ENCODE measurements at regions not wholly inside any gene's neighbourhood (a gene's known extent, or its start where the extent isn't known, plus 50 kb on each side); places are given as distances from the start of the nearest gene placed in this dataset.

GRCh38 chr18:3328532-3328931 is 66.6 kb downstream of the MYL12B start:
- ATAC-seq (ENCODE audit: low read depth) (no peak), DNase-seq (no peak)
- Histone ChIP-seq H3K9ac (ENCODE audit: low read depth, low read length) (no peak overlapping the region), H3K4me1 (ENCODE audit: control insufficient read depth, insufficient read depth, low read length) (no peaks in the 10 kb centered on the region), H2AFZ (replicated peaks; ENCODE audit: low read length, poor library complexity) (no peak overlapping the region), H2AK5ac (ENCODE audit: low read depth, low read length) (no peak overlapping the region), H2BK15ac (ENCODE audit: low read depth, low read length) (no peak overlapping the region), H2BK20ac (ENCODE audit: low read depth, low read length) (no peak overlapping the region), H3K14ac (replicated peaks; ENCODE audit: low read depth, low read length) (no peak overlapping the region), H3K4me3 (ENCODE audit: insufficient read depth, low read depth, low read length) (no peak overlapping the region), H3K79me1 (ENCODE audit: low read depth in 1 of 2, low read length in 2 of 2) (no peaks in the 10 kb centered on the region), H3K4ac (ENCODE audit: low read depth, low read length) (no peak overlapping the region), H3K27ac (ENCODE audit: insufficient read depth, low read length) (no peak overlapping the region), H3K27me3 (ENCODE audit: control insufficient read depth, insufficient read depth, low read length) (no peaks in the 10 kb centered on the region), H2BK5ac (ENCODE audit: low read depth, low read length, poor library complexity, severe bottlenecking) (no peak overlapping the region), H3K23ac (ENCODE audit: low read depth, low read length) (no peak overlapping the region), H4K91ac (ENCODE audit: insufficient read depth, low read depth, low read length) (no peak overlapping the region), H4K5ac (ENCODE audit: low read depth, low read length) (no peak overlapping the region), H4K8ac (ENCODE audit: low read depth in 2 of 2, low read length in 2 of 2) (no peak overlapping the region), H3K4me2 (ENCODE audit: low read depth, low read length) (no peak overlapping the region), H2AK9ac (replicated peaks; ENCODE audit: low read depth, low read length, poor library complexity) (no peak overlapping the region), H3K9me1 (ENCODE audit: insufficient read depth, low read length) (no peaks in the 10 kb centered on the region), H2BK120ac (ENCODE audit: low read depth, low read length) (no peak overlapping the region), H3K56ac (ENCODE audit: extremely low read depth, insufficient read depth, low read length) (no peak overlapping the region), H3K36me3 (ENCODE audit: control insufficient read depth, insufficient read depth, low read length) (no peaks in the 10 kb centered on the region), H3K18ac (ENCODE audit: low read depth, low read length) (no peak overlapping the region), H4K20me1 (ENCODE audit: insufficient read depth, low read length) (no peaks in the 10 kb centered on the region), H3K9me3 (ENCODE audit: control insufficient read depth, insufficient read depth, low read length) (no peaks in the 10 kb centered on the region)
- POLR2A ChIA-PET (ENCODE audit: unreplicated experiment), result no interaction called here
- TF ChIP-seq RFX5 (IDR thresholded peaks at IDR 0.05; ENCODE audit: low read depth, low read length) (no peak), MXI1 (IDR thresholded peaks at IDR 0.05; ENCODE audit: borderline replicate concordance, low read depth, low read length) (no peak), BHLHE40 (IDR thresholded peaks at IDR 0.05; ENCODE audit: low read depth, low read length) (no peak), MAFK (IDR thresholded peaks at IDR 0.05; ENCODE audit: low read depth, low read length) (no peak), POLR2A (IDR thresholded peaks at IDR 0.05; ENCODE audit: low read depth, low read length) (no peak), SMC3 (IDR thresholded peaks at IDR 0.05; ENCODE audit: low read depth, low read length) (no peak), RCOR1 (IDR thresholded peaks at IDR 0.05; ENCODE audit: insufficient replicate concordance, low read length) (no peak), ELK1 (IDR thresholded peaks at IDR 0.05; ENCODE audit: borderline replicate concordance, low read depth, low read length) (no peak), CEBPB (IDR thresholded peaks at IDR 0.05; ENCODE audit: low read depth, low read length) (no peak), MAZ (IDR thresholded peaks at IDR 0.05; ENCODE audit: borderline replicate concordance, low read depth, low read length) (no peak), CTCF (conservative IDR thresholded peaks at IDR 0.05; ENCODE audit: low read depth, low read length) (no peak), CHD1 (IDR thresholded peaks at IDR 0.05; ENCODE audit: low read depth, low read length) (no peak), FOS (IDR thresholded peaks at IDR 0.05; ENCODE audit: low read depth, low read length) (no peak), NFE2L2 (IDR thresholded peaks at IDR 0.05; ENCODE audit: low read depth, low read length) (no peak), USF2 (IDR thresholded peaks at IDR 0.05; ENCODE audit: low read depth, low read length) (no peak)
- in situ Hi-C loops (cut with MboI; ENCODE audit: low sequenced_read_pairs), result no loop called here
- no CpG with 5 or more reads among the region's 1 CpG for WGBS, 2 experiments (ENCODE audit: extremely low coverage in 2 of 2, insufficient read length in 1 of 2)
- no TSS peak for BruUV-seq (replicated peaks)
- intact Hi-C loops (cut with micrococcal nuclease), result no loop called here
- CTCF ChIA-PET, result interaction anchor here (0.6 kb wide), 1 partner anchor 21 kb away, joined by 10 read pairs; no protein-coding TSS in a partner anchor
- dilution Hi-C loops (cut with HindIII; ENCODE audit: low sequenced_read_pairs, unreplicated experiment), result no loop called here

Measured in IMR-90 (cell line).